DMS114 treated with DMSO at 0.1 percent for 48 hours (cell line): ENCODE measurements at regions not wholly inside any gene's neighbourhood (a gene's known extent, or its start where the extent isn't known, plus 50 kb on each side); places are given as distances from the start of the nearest gene placed in this dataset.

Experiments used
- DNase-seq: peaks from one replicate; lab custom pipeline; 2025; ENCODE audit not compliant: unreplicated experiment; lab: John Stamatoyannopoulos, UW

DNA sequence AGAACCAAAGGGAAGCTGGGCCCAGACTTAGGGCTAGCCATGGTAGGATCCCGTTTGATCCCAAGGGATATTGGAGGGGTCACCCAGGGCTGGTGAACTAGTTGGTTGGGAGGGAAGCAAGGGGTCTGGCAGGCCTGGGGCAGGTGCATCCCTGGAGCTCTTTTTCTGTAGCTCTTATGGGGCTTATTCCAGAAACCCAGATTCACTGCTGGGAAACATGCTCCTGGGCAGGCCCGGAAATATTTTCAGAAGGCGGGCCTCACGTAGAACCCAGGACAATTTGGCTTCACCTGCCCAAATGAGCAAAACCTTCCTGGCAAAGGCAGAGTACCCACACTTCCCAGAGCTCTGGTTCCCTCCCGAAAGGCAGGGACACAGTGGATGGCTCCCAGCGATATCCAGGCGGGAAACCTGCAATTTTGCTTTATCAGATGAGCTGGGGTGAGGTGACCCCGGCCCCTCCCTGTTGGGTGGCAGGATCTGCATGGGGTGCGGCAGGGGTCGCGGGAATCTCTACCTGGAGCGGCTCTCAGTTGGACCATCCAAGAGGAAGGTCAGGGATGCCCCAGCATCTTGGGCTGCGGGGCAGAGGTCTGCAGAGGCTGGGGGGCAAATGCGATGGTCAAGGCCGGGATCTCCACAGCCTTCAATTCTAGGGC lies 533.9 kb downstream of the TCERG1L start:
- DNase-seq, result no peak

DNA sequence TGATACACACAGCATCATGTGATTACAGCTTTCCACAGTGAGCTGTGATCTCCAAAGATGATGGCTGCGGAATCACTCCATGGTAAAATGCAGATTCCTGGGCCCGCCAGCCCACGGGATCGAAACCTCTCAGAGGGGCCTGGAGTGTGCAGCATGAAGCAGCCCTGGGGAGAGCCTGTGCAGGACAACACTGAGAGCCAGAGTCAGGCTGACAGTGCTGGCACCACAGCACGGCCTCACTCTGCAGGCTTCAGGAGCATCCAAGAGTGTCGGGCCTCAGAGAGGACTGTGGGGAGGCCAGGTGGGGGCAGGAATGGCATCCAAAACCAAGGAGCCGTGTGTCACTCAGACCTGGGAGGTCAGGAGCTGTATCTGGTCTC lies 533.4 kb downstream of the TCERG1L start:
- no peak for DNase-seq

GRCh38 chr10:130780763-130781162 lies 530.8 kb downstream of the TCERG1L start:
- DNase-seq, result no peak

DNA sequence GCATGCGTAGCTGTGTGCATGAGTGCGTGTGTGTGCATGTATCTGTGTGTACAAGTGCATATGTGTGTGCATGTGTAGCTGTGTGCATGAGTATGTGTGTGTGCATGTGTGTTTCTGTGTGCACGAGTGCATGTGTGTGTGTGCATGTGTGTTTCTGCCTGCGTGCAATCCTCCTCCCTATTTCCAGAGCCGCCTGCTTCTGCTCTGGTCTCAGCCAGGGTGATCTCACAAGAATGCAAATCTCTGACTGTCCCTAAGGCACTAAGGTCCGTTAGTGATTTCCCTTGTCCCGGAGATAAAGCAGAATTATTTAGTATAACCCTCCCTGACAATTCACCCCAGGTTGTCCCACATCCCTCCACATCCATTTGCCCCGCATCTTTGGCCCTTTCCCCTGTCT lies 530.3 kb downstream of the TCERG1L start:
- no peak for DNase-seq

GRCh38 chr10:130781623-130782022 lies 529.9 kb downstream of the TCERG1L start:
- no peak for DNase-seq

- DNase-seq, result no peak
These were observed 529.1 kb downstream of the TCERG1L start for GRCh38 chr10:130782467-130782866.

DNA sequence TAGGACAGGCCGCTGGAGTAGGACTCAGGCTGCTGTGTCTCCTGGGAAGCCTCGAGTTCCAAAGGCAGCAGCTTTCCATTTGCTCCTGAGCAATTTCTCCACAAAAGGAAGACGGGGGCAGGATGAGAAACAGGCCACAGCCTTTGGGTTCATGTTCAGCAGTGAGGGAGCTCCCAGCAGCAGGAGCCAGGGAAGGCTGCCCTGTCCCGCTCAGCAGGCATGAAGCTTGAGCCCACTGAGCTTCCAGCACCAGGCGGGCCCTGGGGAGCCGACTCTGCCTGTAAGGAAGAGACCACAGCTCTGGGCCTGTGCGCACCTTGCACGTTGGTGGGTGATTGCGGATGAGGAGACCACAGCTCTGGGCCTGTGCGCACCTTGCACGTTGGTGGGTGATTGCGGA lies 527.2 kb downstream of the TCERG1L start:
- DNase-seq, result no peak

- no peak for DNase-seq
These were observed 525.1 kb downstream of the TCERG1L start for GRCh38 chr10:130786365-130786966.

DNA sequence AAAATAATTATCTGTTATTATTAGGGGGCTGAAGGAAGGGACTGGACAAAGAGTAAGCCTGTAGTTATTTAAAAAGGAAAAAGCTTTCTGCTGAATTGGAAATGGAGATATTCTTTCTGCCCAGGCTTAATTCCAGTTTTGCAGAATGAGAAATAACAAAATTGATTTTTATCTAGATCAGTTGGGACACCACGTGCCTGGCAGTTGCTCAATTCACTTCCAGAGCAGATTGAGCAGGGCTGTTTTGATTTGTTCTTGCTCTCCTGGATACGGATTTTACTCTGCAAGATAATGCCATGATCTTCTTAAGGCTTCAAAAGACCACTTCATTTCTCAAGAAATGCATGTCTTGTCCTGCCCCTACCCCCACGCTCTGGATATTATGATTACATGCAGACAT lies 524.3 kb downstream of the TCERG1L start:
- no peak for DNase-seq

DNA sequence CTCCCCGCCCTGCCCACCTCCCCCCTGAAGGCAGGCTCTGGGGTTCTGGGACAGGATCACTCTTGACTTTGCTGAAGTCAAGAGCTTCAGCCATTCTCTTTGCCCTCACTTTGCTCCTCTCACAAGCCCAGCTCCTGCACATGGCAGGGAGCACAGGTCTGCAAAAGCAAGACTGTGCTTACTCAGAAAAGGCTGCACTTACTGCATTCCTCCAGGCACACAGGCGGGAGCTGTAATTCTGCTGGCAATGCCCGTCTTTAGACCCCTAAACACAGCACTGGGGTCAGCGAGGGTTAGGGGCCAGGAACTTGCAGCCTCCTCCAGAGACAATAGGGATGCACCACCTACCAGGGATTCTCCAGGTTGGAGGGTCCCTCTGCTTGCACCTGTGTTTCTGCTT lies 523.7 kb downstream of the TCERG1L start:
- DNase-seq, result no peak

- DNase-seq, result no peak
These were observed 521.2 kb downstream of the TCERG1L start for GRCh38 chr10:130790339-130790738.

- no peak for DNase-seq
These were observed 519.2 kb downstream of the TCERG1L start for GRCh38 chr10:130792096-130792845.

GRCh38 chr10:130795819-130796218 lies 515.7 kb downstream of the TCERG1L start:
- no peak for DNase-seq

DNA sequence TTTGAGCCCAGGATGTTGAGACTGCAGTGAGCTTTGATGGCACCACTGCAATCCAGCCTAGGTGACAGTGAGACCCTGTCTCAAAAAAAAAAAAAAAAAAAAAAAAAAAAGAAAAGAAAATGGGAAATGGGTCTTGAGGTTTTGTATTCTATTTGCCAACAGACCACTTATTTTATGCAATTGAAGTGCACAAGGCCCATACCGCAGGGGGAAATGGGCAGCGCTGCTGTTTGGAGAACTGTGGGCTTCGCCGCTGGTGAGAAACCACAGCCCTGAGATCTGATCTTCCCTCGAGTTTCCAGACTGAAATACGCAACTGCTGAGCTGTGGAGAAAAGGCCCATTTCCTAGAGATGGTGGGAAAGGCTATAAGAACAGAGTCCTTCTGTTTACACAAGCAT lies 512.0 kb downstream of the TCERG1L start:
- DNase-seq, result no peak

- DNase-seq, result no peak
These were observed 511.2 kb downstream of the TCERG1L start for GRCh38 chr10:130800281-130800680.

GRCh38 chr10:130801276-130801675 lies 510.2 kb downstream of the TCERG1L start:
- no peak for DNase-seq

- no peak for DNase-seq
These were observed 509.7 kb downstream of the TCERG1L start for GRCh38 chr10:130801784-130802183.

GRCh38 chr10:130802301-130802700 lies 509.2 kb downstream of the TCERG1L start:
- DNase-seq, result no peak

DNA sequence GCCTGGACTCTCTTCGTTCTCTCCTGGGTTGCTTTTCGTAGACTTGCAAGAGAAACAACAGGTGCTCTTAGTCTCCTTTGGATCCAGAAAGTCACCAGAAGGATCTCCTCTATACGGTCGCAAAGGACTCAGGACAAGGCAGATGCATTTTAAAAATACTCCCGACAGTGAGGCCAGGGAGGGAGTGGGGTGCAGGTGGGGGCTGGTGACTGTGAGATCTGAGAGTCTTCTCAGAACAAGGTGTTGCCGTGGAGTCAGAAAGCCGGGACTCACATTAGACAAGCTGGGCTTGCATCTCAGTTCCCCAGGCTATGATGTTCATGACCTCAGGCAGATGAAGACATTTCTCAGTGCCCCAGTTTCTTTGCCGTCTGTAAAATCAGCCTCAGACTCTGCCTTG lies 507.2 kb downstream of the TCERG1L start:
- DNase-seq, result no peak

DNA sequence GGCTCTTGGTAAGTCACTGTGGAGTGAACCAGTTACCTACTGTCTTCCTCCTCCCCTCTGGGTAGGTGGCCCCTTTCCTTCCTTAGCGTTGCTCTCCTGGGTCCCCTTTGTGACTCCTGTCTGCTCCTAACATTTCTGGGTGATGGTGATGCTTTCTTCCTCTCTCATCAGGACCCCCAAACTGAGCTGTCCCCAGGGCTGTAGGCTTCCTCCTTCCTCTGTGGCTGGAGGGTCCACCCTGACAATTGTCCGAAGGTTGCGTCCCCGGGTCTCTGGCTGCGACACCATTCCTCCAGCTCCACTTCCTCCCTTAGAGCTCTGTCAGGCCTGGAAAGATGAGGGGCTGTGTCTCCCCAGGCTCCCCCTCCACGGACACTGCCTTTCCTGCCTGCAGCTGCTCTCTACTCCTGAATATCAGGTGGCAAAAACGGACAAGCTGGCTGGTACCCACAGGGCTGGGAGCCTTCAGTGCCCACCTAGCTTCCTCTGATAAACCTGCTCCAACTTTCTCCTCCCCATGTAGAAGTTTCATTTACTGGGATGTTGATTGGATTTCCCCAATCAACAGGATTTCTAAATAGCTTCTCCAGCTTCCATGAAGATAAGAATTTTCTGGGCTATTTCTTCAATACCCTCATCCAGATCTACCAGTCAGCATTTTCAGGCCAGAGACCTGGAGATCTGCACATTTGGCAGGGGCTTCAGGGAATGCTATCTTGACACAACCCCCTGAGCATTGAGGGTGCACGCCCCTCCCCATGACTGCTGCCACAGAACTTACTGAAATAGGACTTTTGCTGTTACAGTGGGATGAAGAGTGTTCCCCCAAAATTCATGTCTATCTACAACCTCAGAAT lies 506.5 kb downstream of the TCERG1L start:
- no peak for DNase-seq

- DNase-seq, result no peak
These were observed 505.9 kb downstream of the TCERG1L start for GRCh38 chr10:130805635-130806030.
